GM12873 (cell line): ENCODE measurements at regions not wholly inside any gene's neighbourhood (a gene's known extent, or its start where the extent isn't known, plus 50 kb on each side); places are given as distances from the start of the nearest gene placed in this dataset.

Source experiments
- CTCF ChIP-seq: IDR thresholded peaks from 2 replicates; pipeline ENCODE4 v1.5.1; 2012; ENCODE audit warnings: low read depth, mild to moderate bottlenecking, moderate library complexity, low read length, control low read depth; ENCODE audit not compliant: insufficient read depth; ENCODE audit errors: missing control alignments

GRCh38 chrX:39791691-39792090 lies 306.1 kb downstream of the BCOR start:
- no peak for TF ChIP-seq CTCF

- no peak for TF ChIP-seq CTCF
These were observed 302.2 kb downstream of the BCOR start for GRCh38 chrX:39795605-39796004.

GRCh38 chrX:39796856-39797255 lies 300.9 kb downstream of the BCOR start:
- no peak for TF ChIP-seq CTCF

GRCh38 chrX:39802354-39802753 lies 295.4 kb downstream of the BCOR start:
- no peak for TF ChIP-seq CTCF

GRCh38 chrX:39802908-39803307 lies 294.9 kb downstream of the BCOR start:
- TF ChIP-seq CTCF = no peak

- TF ChIP-seq CTCF = no peak
These were observed 292.7 kb downstream of the BCOR start for GRCh38 chrX:39805022-39805421.

- TF ChIP-seq CTCF = no peak
These were observed 291.9 kb downstream of the BCOR start for GRCh38 chrX:39805825-39806224.
